ENCODE measurements at regions not wholly inside any gene's neighbourhood (a gene's known extent, or its start where the extent isn't known, plus 50 kb on each side); places are given as distances from the start of the nearest gene placed in this dataset.

- FAIRE-seq = no peak
- DNase-seq (ENCODE audit: insufficient read length, low spot score) = no peak
Observed at GRCh38 chr3:189449084-189449483, 182.1 kb upstream of the TP63 start.

- DNase-seq (ENCODE audit: insufficient read length, low spot score) (no peak), FAIRE-seq (no peak)
Observed at GRCh38 chr3:189455009-189455408, 176.2 kb upstream of the TP63 start.

- no peak for DNase-seq (ENCODE audit: insufficient read length, low spot score)
Observed at GRCh38 chr3:189455641-189456417, 175.4 kb upstream of the TP63 start.

DNA sequence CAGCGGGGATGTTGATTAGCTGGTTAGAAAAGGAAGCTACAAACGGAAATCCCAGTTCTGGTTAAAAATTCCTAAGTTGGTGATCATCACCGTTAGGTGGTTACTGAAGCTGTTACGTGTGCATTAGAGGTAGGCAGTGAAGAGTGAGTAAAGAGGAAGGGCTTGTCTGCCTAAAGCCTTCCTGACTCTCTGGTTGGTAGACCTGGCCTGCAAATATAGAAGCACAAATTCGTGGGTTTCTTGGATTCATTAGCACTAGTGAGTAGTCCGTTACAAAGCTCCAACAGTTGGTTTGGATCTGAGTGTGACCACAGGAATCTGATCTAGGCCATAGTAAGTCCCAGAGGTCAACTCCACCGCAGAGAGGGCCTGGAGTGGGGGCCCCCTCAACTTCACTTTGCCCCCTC, 174.0 kb upstream of the TP63 start:
- FAIRE-seq = no peak
- DNase-seq (ENCODE audit: insufficient read length, low spot score) = no peak

More at GRCh38 chr3:189455641-189456417, 175.4 kb upstream of the TP63 start:
- no peak for FAIRE-seq

- DNase-seq (ENCODE audit: insufficient read length, low spot score) (no peak), FAIRE-seq (no peak)
Observed at GRCh38 chr3:189457631-189458412, 173.4 kb upstream of the TP63 start.

GRCh38 chr3:189458528-189458927, 172.7 kb upstream of the TP63 start:
- DNase-seq (ENCODE audit: insufficient read length, low spot score) (no peak), FAIRE-seq (no peak)

DNA sequence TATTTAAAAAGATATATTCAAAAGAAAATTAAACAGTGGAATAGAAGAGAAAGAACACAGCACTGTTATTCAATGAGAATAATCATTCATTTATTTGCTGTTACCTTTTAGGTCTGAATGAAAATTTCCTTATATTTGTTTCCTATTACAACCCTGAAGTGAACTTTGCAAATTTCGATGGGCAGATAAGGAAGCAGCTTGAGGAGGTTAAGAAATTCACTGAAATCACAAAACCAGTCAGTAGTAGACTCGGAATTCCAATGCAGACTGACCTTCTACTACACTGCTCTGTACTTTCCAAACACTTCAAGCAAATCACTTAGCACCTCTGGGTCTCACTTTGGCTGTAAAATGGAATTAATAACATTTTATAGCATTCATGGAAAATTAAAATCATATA, 172.0 kb upstream of the TP63 start:
- FAIRE-seq (no peak), DNase-seq (ENCODE audit: insufficient read length, low spot score) (no peak)

DNA sequence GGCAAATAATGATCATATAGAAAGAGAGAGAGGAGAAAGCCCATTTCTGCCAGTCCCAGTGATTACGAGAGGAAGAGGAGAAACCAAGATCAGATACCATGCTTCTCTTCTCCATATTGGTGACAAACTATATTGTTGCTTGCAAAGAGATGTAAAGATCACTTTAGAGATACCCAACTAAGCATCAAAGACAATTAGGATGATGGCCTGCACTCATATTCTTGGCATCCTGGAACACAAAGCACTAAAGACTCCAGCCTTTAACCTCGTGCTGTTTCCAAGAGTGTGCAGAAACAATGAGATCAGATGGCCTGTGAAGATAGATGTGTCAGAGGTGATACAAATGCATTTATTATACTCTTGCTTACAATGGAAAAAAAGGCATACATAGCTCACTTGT, 170.7 kb upstream of the TP63 start:
- DNase-seq (ENCODE audit: insufficient read length, low spot score) = no peak
- FAIRE-seq = no peak

DNA sequence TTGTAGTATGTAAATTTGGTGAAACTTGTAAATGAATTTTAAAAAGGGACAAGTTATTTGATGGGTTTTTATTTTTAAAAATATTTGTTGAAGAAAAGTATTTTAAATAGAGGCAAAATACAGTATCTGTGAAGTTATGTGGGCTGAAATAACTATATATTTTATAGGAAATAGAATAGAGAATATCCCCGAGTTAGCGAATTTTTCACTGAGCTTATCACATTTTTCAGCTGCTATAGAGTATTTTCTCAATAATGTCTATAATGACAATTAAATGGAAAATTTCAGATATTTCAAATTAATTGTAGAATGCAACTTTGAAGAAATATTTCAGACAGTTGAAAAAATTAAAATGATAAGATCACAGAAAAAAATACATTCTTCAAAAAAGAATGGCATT, 166.4 kb upstream of the TP63 start:
- FAIRE-seq (no peak), DNase-seq (ENCODE audit: insufficient read length, low spot score) (no peak)

- FAIRE-seq (peak; percentile 4), DNase-seq (ENCODE audit: insufficient read length, low spot score) (no peak)
Observed at GRCh38 chr3:189466004-189466403, 165.2 kb upstream of the TP63 start.

GRCh38 chr3:189467451-189467850, 163.7 kb upstream of the TP63 start:
- DNase-seq (ENCODE audit: insufficient read length, low spot score) (no peak), FAIRE-seq (no peak)

- DNase-seq (ENCODE audit: insufficient read length, low spot score) (no peak), FAIRE-seq (no peak)
Observed at GRCh38 chr3:189474944-189475343, 156.2 kb upstream of the TP63 start.

- DNase-seq (ENCODE audit: insufficient read length, low spot score) = no peak
- FAIRE-seq = no peak
Observed at GRCh38 chr3:189477614-189478013, 153.6 kb upstream of the TP63 start.

DNA sequence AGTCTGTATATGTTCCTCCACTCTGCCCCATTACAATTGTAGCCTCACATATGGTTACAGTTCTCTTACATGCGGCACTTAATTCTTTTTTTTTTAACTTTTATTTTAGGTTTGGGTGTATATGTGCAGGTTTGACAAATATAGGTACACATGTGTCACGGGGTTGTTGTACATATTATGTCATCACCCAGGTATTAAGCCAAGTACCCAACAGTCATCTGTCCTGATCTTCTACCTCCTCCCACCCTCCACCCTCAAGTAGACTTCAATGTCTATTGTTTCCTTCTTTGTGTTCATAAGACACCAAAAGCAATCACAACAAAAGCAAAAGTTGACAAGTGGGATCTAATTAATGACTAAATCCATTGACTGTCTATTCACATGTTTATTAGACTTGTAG, 144.6 kb upstream of the TP63 start:
- FAIRE-seq (no peak), DNase-seq (ENCODE audit: insufficient read length, low spot score) (no peak)

DNA sequence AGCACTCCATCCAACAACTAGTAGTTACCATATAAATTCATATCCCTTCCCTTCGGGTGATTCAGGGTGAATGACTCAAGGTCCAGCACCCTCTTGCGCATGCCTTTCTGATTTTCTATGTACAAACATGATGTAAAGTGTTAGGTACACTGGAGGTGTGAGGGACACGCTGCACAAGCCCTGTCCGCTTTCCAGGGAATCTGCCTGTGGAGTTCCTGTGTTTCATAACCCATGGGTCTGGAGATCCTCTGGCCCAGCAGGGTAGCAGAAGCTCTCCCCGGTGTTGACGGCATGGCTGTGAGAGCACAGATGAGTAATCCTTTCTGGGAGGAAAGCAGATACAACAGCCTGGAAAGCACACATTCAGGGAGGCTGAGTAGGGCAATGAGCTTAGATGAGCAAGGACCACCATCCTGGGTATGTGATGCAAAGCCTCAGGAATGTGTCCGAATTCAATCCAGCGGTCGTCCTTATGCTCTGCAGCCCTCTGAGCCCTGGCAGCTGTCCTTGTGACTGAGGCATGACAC, 142.9 kb upstream of the TP63 start:
- DNase-seq (ENCODE audit: insufficient read length, low spot score) = peak; percentile 3

DNA sequence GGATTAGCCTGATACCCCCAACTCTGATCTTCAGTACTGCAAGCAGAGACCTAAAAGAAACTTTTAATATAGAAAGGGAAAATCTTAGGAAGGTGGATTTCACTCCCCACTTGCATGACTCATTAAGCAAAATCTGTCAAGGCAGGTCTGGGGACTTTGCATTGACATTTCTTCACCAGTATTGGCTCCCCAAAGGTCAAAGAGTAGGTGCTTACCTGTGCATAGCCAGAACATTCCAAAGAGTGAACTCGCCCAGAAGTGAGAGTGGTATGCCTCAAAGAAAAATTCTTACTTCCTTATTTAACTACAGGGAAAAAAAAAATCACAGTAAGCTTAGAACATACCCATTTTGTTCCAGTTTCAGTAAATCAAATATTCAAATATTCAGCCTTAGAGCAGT, 140.9 kb upstream of the TP63 start:
- FAIRE-seq (no peak), DNase-seq (ENCODE audit: insufficient read length, low spot score) (no peak)

More for the DNA sequence above, 142.9 kb upstream of the TP63 start:
- no peak for FAIRE-seq

DNA sequence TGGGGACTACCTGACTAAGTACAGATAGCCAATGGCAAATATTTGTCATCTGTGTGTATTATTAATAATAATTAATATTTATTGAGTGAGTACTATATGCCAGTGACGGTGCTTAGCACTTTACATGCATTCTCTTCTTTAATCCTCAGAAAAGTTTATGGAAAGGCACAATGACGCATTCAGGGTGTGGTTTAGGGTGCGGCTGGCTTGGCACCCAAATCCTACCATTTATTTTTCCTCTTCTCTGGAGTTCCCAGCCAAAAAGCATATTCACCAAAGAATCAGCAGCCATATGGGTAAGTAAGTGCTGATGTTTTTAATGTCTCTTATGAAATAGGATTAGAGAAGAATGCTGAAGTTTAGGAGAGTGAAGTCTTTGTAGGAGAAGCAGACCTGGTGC, 140.4 kb upstream of the TP63 start:
- FAIRE-seq (no peak), DNase-seq (ENCODE audit: insufficient read length, low spot score) (no peak)

- FAIRE-seq = no peak
- DNase-seq (ENCODE audit: insufficient read length, low spot score) = no peak
Observed at GRCh38 chr3:189491831-189492230, 139.4 kb upstream of the TP63 start.

- no peak for DNase-seq (ENCODE audit: insufficient read length, low spot score)
- no peak for FAIRE-seq
Observed at GRCh38 chr3:189493271-189493670, 137.9 kb upstream of the TP63 start.

DNA sequence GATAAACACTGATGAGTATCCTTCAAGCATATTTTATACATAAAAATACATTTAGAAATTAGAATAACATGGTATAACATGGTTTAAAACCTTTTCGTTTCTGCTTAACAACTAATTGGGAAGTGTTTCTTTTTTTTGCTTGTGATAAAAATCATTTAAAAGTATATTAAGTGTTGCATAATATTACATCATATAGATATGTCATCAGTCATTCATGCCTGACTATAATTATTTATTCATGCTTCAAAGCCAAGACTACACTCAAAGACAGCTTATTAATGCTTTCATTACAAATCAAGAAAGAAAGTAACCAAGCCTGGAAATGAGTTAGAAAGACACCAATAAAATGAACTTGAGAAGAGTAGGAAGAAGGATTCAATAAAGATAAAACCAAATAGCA, 136.6 kb upstream of the TP63 start:
- FAIRE-seq (no peak), DNase-seq (ENCODE audit: insufficient read length, low spot score) (no peak)

DNA sequence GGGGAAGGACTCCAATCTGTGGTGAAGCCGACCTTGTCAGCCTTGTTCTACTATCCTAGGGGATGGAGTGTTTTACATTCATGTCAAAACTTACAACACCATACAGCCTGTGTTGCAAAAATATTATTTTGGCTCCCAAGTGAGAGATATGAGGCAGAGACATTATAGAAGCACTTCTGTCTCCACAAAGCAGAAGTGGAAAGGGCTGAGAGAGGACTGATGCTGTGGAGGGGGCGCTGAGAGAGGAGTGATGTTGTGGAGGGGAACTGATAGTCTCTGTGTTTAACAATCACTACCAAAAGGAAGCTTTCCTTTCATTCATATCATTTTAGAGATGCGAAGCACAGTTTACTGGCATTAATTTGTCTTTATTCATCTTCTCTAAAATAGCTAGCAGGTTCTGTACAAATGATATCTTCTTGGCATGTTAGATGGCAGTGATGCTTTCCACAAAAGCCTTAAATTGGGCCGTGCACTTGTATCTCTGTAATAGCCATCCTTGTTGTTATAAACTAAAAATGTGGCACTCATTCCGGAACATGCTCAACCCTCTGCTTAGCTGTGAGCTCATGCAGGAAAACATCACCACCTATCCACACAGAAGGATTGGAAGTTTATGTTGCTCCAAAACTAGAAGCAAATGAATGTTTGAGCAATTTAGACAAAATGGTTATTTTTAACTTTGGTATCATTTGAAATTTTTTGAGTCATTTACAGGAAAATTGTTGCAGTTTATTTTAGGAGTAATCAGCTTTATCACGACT, 134.6 kb upstream of the TP63 start:
- DNase-seq (ENCODE audit: insufficient read length, low spot score) (no peak), FAIRE-seq (no peak)

Measured in HTR-8/SVneo (cell line).